GM12875 (cell line): ENCODE measurements at regions not wholly inside any gene's neighbourhood (a gene's known extent, or its start where the extent isn't known, plus 50 kb on each side); places are given as distances from the start of the nearest gene placed in this dataset.
"Not testable (repeated sequence)": the region's sequence is repeated elsewhere in the genome, so short reads cannot be mapped to it uniquely, and the experiment has no call there.

ENCODE experiments used
- H3K4me3 ChIP-seq: one replicate; pipeline ENCODE4 v1.5.1; 2011; ENCODE audit warnings: low read depth, low read length, control low read depth
- CTCF ChIP-seq: IDR thresholded peaks from 2 replicates; pipeline ENCODE4 v1.5.1; 2011; ENCODE audit warnings: low read depth, mild to moderate bottlenecking, control low read depth, inconsistent platforms, low read length, moderate library complexity, borderline replicate concordance; ENCODE audit not compliant: insufficient read depth

DNA sequence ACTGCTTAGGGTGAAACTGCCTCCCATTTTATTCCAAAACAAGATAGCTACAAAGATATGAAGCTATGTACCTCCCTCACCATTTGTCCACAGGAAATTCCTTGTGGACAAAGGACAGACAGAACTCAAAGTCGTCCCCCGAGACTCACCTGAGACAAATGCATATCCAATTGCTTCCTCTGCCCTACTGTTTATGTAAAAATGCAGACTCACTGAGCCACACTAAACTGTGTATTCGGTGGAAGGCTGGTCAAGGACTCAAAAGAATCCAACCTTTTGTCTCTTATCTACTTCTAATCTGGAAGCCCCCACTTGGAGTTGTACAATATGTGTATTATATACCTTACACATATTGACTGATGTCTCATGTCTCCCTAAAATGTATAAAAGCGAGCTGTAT lies 288.0 kb upstream of the ERCC4 start:
- no peak for TF ChIP-seq CTCF
- no peak overlapping the region for H3K4me3 ChIP-seq

DNA sequence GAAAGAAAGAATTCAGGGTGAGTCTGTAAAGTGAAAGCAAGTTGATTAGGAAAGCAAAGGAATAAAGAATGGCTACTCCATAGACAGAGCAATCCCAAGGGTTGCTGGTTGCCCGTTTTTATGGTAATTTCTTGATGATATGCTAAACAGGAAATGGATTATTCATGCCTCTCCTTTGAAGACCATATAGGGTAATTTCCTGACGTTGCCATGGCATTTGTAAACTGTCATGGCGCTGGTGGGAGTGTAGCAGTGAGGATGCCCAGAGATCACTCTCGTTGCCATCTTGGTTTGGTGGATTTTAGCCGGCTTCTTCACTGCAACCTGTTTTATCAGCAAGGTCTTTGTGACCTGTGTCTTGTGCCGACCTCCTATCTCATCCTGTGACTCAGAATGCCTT lies 287.4 kb upstream of the ERCC4 start:
- not testable (repeated sequence) for H3K4me3 ChIP-seq

GRCh38 chr16:13633391-13633861 lies 286.5 kb upstream of the ERCC4 start:
- no peak for TF ChIP-seq CTCF
- H3K4me3 ChIP-seq: no peak overlapping the region

- no peak overlapping the region for H3K4me3 ChIP-seq
- TF ChIP-seq CTCF: no peak
These were observed 285.7 kb upstream of the ERCC4 start for GRCh38 chr16:13634253-13634652.

- TF ChIP-seq CTCF: no peak
- no peak overlapping the region for H3K4me3 ChIP-seq
These were observed 285.0 kb upstream of the ERCC4 start for GRCh38 chr16:13634959-13635358.

GRCh38 chr16:13638218-13638617 lies 281.7 kb upstream of the ERCC4 start:
- no peak overlapping the region for H3K4me3 ChIP-seq
- no peak for TF ChIP-seq CTCF

- TF ChIP-seq CTCF: no peak
- no peak overlapping the region for H3K4me3 ChIP-seq
These were observed 276.5 kb upstream of the ERCC4 start for GRCh38 chr16:13643412-13643811.
